ENCODE measurements at regions not wholly inside any gene's neighbourhood (a gene's known extent, or its start where the extent isn't known, plus 50 kb on each side); places are given as distances from the start of the nearest gene placed in this dataset.

- Histone ChIP-seq H3K9me3 (ENCODE audit: control insufficient read depth, low read depth, low read length) (no peaks in the 10 kb centered on the region), H3K79me2 (ENCODE audit: insufficient read depth, low read length) (no peaks in the 10 kb centered on the region), H2AK5ac (ENCODE audit: insufficient read length, low read length) (no peak overlapping the region), H3K23me2 (ENCODE audit: insufficient read length, low read depth, low read length, poor library complexity, severe bottlenecking) (no peaks in the 10 kb centered on the region), H3K14ac (ENCODE audit: insufficient read depth, low read length) (no peak overlapping the region), H3K4me2 (ENCODE audit: insufficient read depth, insufficient read length, low read length) (no peak overlapping the region), H2AFZ (ENCODE audit: low read length) (no peak overlapping the region), H4K8ac (replicated peaks; ENCODE audit: insufficient read length, low read depth, low read length) (no peak overlapping the region), H4K5ac (ENCODE audit: insufficient read length, low read depth, low read length) (no peak overlapping the region), H3K56ac (ENCODE audit: insufficient read length, low read depth, low read length) (no peak overlapping the region), H4K91ac (ENCODE audit: insufficient read length, low read depth, low read length) (no peak overlapping the region), H3T11ph (ENCODE audit: low read length) (no peak overlapping the region), H3K9ac (ENCODE audit: extremely low read depth, insufficient read length, low read length) (no peak overlapping the region), H2BK15ac (ENCODE audit: low read depth, low read length) (no peak overlapping the region), H2BK120ac (ENCODE audit: low read depth, low read length, poor library complexity, severe bottlenecking) (no peak overlapping the region), H2BK5ac (ENCODE audit: insufficient read length, low read length) (no peak overlapping the region), H3K18ac (ENCODE audit: insufficient read length, low read depth, low read length) (no peak overlapping the region), H2BK12ac (ENCODE audit: insufficient read length, low read depth, low read length) (no peak overlapping the region), H3K23ac (ENCODE audit: insufficient read length, low read depth, low read length) (no peak overlapping the region), H3K4ac (ENCODE audit: low read depth, low read length) (no peak overlapping the region), H3K4me1 (ENCODE audit: insufficient read depth, low read length) (no peaks in the 10 kb centered on the region), H4K20me1 (ENCODE audit: control insufficient read depth, insufficient read depth, insufficient read length) (no peaks in the 10 kb centered on the region), H2BK20ac (ENCODE audit: low read depth, low read length, poor library complexity, severe bottlenecking) (no peak overlapping the region), H3K27ac (ENCODE audit: insufficient read length, low read depth, low read length) (no peak overlapping the region), H3K79me1 (ENCODE audit: insufficient read depth, low read depth, low read length, poor library complexity, severe bottlenecking) (no peaks in the 10 kb centered on the region), H3K27me3 (ENCODE audit: insufficient read depth, low read length) (no peaks in the 10 kb centered on the region)
- no peaks in the 10 kb centered on the region for H3K9me3 Mint-ChIP-seq
- no peak overlapping the region for H3K4me3 Mint-ChIP-seq
- no peak for DNase-seq
- H3K4me1 Mint-ChIP-seq, result peaks cover 0 to 3% of the 10 kb centered on the region in 2 experiments; a peak in 2 of 4 replicates
- no peak for TF ChIP-seq CTCF (conservative IDR thresholded peaks at IDR 0.05)
- no CpG with 5 or more reads among the region's 6 CpGs for WGBS (ENCODE audit: extremely low coverage, insufficient read length, low lambda C conversion rate)
- no peaks in the 10 kb centered on the region for H3K27me3 Mint-ChIP-seq (ENCODE audit: low read depth)
- H3K36me3 Mint-ChIP-seq (ENCODE audit: insufficient read depth in 1 of 3, low read depth in 3 of 3), result no peaks in the 10 kb centered on the region
- H3K27ac Mint-ChIP-seq, result no peak overlapping the region
These were observed 340.5 kb upstream of the KYNU start for GRCh38 chr2:142536966-142537365.

Measured in H9 (cell line).